HL-60 (cell line): ENCODE measurements at regions not wholly inside any gene's neighbourhood (a gene's known extent, or its start where the extent isn't known, plus 50 kb on each side); places are given as distances from the start of the nearest gene placed in this dataset.

Experiments used
- CTCF ChIP-seq: IDR thresholded peaks from one replicate; pipeline ENCODE4 v1.5.1; 2011; ENCODE audit warnings: low read length, control low read depth, inconsistent platforms; ENCODE audit not compliant: insufficient read depth
- POLR2AphosphoS5 ChIP-seq: IDR thresholded peaks from 2 replicates; pipeline ENCODE4 v1.6.1; 2012; ENCODE audit warnings: low read depth
- REST ChIP-seq: IDR thresholded peaks from 2 replicates; pipeline ENCODE4 v1.6.1; 2012; ENCODE audit warnings: low read depth; ENCODE audit not compliant: insufficient replicate concordance

- no peak for TF ChIP-seq CTCF
- no peak for TF ChIP-seq REST
- no peak for TF ChIP-seq POLR2AphosphoS5
Observed at GRCh38 chr2:187962538-187962937, 329.1 kb upstream of the GULP1 start.
